Cardiac muscle cell (in vitro differentiated cells and primary cell): ENCODE measurements at regions not wholly inside any gene's neighbourhood (a gene's known extent, or its start where the extent isn't known, plus 50 kb on each side); places are given as distances from the start of the nearest gene placed in this dataset.
A peak's percentile ranks its signal among the peaks of the same experiment; 100 is the strongest.

ENCODE experiments used
- DNase-seq, 2 donors: peaks; one replicate each; pipeline versions ENCODE4 v3.0.0 to v3.0.0-alpha.2; 2010 to 2017; ENCODE audit warnings: low read depth in 1 of 2, low spot score in 1 of 2
- H3K27ac ChIP-seq: fragments of 200-600 bp; sonication (generic); 2 replicates; pipeline ENCODE4 v1.5.1; 2016
- H3K27me3 ChIP-seq: fragments of 200-600 bp; sonication (generic); 2 replicates; pipeline ENCODE4 v1.6.0; 2016; ENCODE audit warnings: control low read depth
- H3K36me3 ChIP-seq: fragments of 200-600 bp; sonication (generic); 2 replicates; pipeline ENCODE4 v1.5.1; 2016; ENCODE audit warnings: control low read depth
- H3K4me1 ChIP-seq: fragments of 200-600 bp; sonication (generic); 2 replicates; pipeline ENCODE4 v1.8.1; 2017; ENCODE audit warnings: low read depth, mild to moderate bottlenecking, mixed run types
- H3K4me3 ChIP-seq: fragments of 200-600 bp; sonication (generic); 2 replicates; pipeline ENCODE4 v1.5.1; 2016; ENCODE audit warnings: mild to moderate bottlenecking
- H3K9me3 ChIP-seq: fragments of 200-600 bp; sonication (generic); 2 replicates; pipeline ENCODE4 v1.5.1; 2017; ENCODE audit warnings: low read depth, mild to moderate bottlenecking, control low read depth
- CTCF ChIP-seq: IDR thresholded peaks from 2 replicates; pipeline ENCODE4 v1.5.1; 2012; ENCODE audit warnings: low read depth, mild to moderate bottlenecking, low read length

GRCh38 chr21:25331286-25331685, 276.0 kb downstream of the MRPL39 start:
- peak in 1 of 2 donors; percentile 36 for DNase-seq
- H3K36me3 ChIP-seq = no peaks in the 10 kb centered on the region
- no peaks in the 10 kb centered on the region for H3K27me3 ChIP-seq
- TF ChIP-seq CTCF = no peak
- no peaks in the 10 kb centered on the region for H3K9me3 ChIP-seq
- no peaks in the 10 kb centered on the region for H3K4me1 ChIP-seq
- no peak overlapping the region for H3K27ac ChIP-seq
- H3K4me3 ChIP-seq = no peak overlapping the region

- H3K36me3 ChIP-seq = no peaks in the 10 kb centered on the region
- no peaks in the 10 kb centered on the region for H3K27me3 ChIP-seq
- H3K4me1 ChIP-seq = no peaks in the 10 kb centered on the region
- H3K9me3 ChIP-seq = no peaks in the 10 kb centered on the region
- no peak for DNase-seq
- H3K4me3 ChIP-seq = no peak overlapping the region
- no peak overlapping the region for H3K27ac ChIP-seq
- no peak for TF ChIP-seq CTCF
These were observed 277.0 kb downstream of the MRPL39 start for GRCh38 chr21:25330266-25330665.

- Histone ChIP-seq H3K4me1 (no peaks in the 10 kb centered on the region), H3K27ac (no peak overlapping the region), H3K4me3 (no peak overlapping the region), H3K27me3 (no peaks in the 10 kb centered on the region), H3K36me3 (no peaks in the 10 kb centered on the region), H3K9me3 (no peaks in the 10 kb centered on the region)
- TF ChIP-seq CTCF = no peak
- DNase-seq = peak in 1 of 2 donors; percentile 60
These were observed 278.0 kb downstream of the MRPL39 start for GRCh38 chr21:25329227-25329825.

GRCh38 chr21:25328736-25329135, 278.5 kb downstream of the MRPL39 start:
- no peak for DNase-seq
- H3K4me3 ChIP-seq = no peak overlapping the region
- H3K4me1 ChIP-seq = no peaks in the 10 kb centered on the region
- H3K9me3 ChIP-seq = no peaks in the 10 kb centered on the region
- no peaks in the 10 kb centered on the region for H3K27me3 ChIP-seq
- TF ChIP-seq CTCF = no peak
- H3K27ac ChIP-seq = no peak overlapping the region
- no peaks in the 10 kb centered on the region for H3K36me3 ChIP-seq

- Histone ChIP-seq H3K27me3 (no peaks in the 10 kb centered on the region), H3K4me1 (no peaks in the 10 kb centered on the region), H3K4me3 (no peak overlapping the region), H3K27ac (no peak overlapping the region), H3K9me3 (no peaks in the 10 kb centered on the region), H3K36me3 (no peaks in the 10 kb centered on the region)
- TF ChIP-seq CTCF = no peak
- no peak for DNase-seq
These were observed 281.1 kb downstream of the MRPL39 start for GRCh38 chr21:25326181-25326580.
